Spleen (tissue), 7 donors: ENCODE measurements at regions not wholly inside any gene's neighbourhood (a gene's known extent, or its start where the extent isn't known, plus 50 kb on each side); places are given as distances from the start of the nearest gene placed in this dataset.

ENCODE experiments used
- CTCF ChIP-seq, 11 experiments: fragments of 200-600 bp in 7 of 11; fragments of 450-650 bp in 4 of 11; sonication (generic) in 4 of 11; IDR thresholded peaks in 8 of 11; conservative IDR thresholded peaks in 3 of 11; 1 replicate in 7 of 11; 2 replicates in 4 of 11; pipeline versions ENCODE4 v1.4.0 to v1.8.0; 2016 to 2021; ENCODE audit warnings: antibody characterized with exemption in 11 of 11, inconsistent platforms in 4 of 11, mild to moderate bottlenecking in 1 of 11
- POLR2A ChIP-seq, 3 donors: fragments of 450-650 bp; IDR thresholded peaks; one replicate each; pipeline ENCODE4 v1.5.1; 2017; ENCODE audit warnings: antibody characterized with exemption in 3 of 3, mild to moderate bottlenecking in 1 of 3
- POLR2AphosphoS5 ChIP-seq, 3 donors: sonication (generic); formaldehyde crosslinking; IDR thresholded peaks; one replicate each; pipeline ENCODE4 v1.5.1; 2017; ENCODE audit warnings: antibody characterized with exemption in 3 of 3
- donor health status: DM: no; HTN: no; CAD: no; lungs with moderate emphysema.
- donor health status: DM: no; HTN: no; CAD: no.
- donor health status: DM: no; HTN: no; CAD: no.

GRCh38 chr12:94023879-94024278 is 124.5 kb upstream of the PLXNC1 start:
- TF ChIP-seq POLR2A (IDR thresholded peaks at IDR 0.05) (no peak), CTCF (IDR thresholded peaks at IDR 0.05 in 8 of 11, conservative IDR thresholded peaks at IDR 0.05 in 3 of 11) (no peak), POLR2AphosphoS5 (IDR thresholded peaks at IDR 0.05) (no peak)
